SK-N-SH (cell line): ENCODE measurements at regions not wholly inside any gene's neighbourhood (a gene's known extent, or its start where the extent isn't known, plus 50 kb on each side); places are given as distances from the start of the nearest gene placed in this dataset.

ENCODE experiments used
- ELF1 ChIP-seq: IDR thresholded peaks from 2 replicates; pipeline ENCODE4 v1.4.0; 2012
- EP300 ChIP-seq, 2 experiments: IDR thresholded peaks; 2 replicates each; pipeline versions ENCODE4 v1.4.0 to v1.6.1; 2012; ENCODE audit warnings: borderline replicate concordance in 1 of 2, low read depth in 1 of 2, low read length in 1 of 2
- GABPA ChIP-seq: IDR thresholded peaks from 2 replicates; pipeline ENCODE4 v1.4.0; 2012; ENCODE audit warnings: low read depth, mild to moderate bottlenecking
- NRF1 ChIP-seq: IDR thresholded peaks from 2 replicates; pipeline ENCODE4 v1.6.1; 2012; ENCODE audit warnings: low read depth, mild to moderate bottlenecking, low read length
- POLR2AphosphoS5 ChIP-seq: IDR thresholded peaks from 2 replicates; pipeline ENCODE4 v1.6.1; 2012; ENCODE audit warnings: low read depth, low read length
- RAD21 ChIP-seq: IDR thresholded peaks from 2 replicates; pipeline ENCODE4 v1.6.1; 2012; ENCODE audit warnings: mild to moderate bottlenecking, low read length
- RXRA ChIP-seq: IDR thresholded peaks from 2 replicates; pipeline ENCODE4 v1.4.0; 2012; ENCODE audit warnings: low read depth, mild to moderate bottlenecking, borderline replicate concordance
- TAF1 ChIP-seq: IDR thresholded peaks from 2 replicates; pipeline ENCODE4 v1.6.1; 2012; ENCODE audit warnings: low read depth, mild to moderate bottlenecking, low read length, moderate library complexity, borderline replicate concordance
- TF ChIP-seq, protein P1 (sequence below): fragments of 200-600 bp; sonication (generic); IDR thresholded peaks from 2 replicates; pipeline ENCODE4 v1.6.1; 2017; ENCODE audit warnings: antibody characterized with exemption, mild to moderate bottlenecking, moderate library complexity
- TF ChIP-seq, protein P2 (sequence below): IDR thresholded peaks from 2 replicates; pipeline ENCODE4 v1.4.0; 2012; ENCODE audit warnings: low read depth, borderline replicate concordance
- TF ChIP-seq, protein P3 (sequence below): IDR thresholded peaks from 2 replicates; pipeline ENCODE4; 2012
- TF ChIP-seq, protein P4 (sequence below): fragments of 150-350 bp; IDR thresholded peaks from 2 replicates; pipeline ENCODE4 v1.6.1; 2017; ENCODE audit warnings: antibody characterized with exemption, low read length, low read depth, borderline replicate concordance
- TF ChIP-seq, protein P5 (sequence below): IDR thresholded peaks from 2 replicates; pipeline ENCODE4 v1.4.0; 2012; ENCODE audit warnings: low read depth, borderline replicate concordance
- TF ChIP-seq, protein P6 (sequence below): IDR thresholded peaks from 2 replicates; pipeline ENCODE4 v1.4.0; 2012; ENCODE audit warnings: low read depth

DNA sequence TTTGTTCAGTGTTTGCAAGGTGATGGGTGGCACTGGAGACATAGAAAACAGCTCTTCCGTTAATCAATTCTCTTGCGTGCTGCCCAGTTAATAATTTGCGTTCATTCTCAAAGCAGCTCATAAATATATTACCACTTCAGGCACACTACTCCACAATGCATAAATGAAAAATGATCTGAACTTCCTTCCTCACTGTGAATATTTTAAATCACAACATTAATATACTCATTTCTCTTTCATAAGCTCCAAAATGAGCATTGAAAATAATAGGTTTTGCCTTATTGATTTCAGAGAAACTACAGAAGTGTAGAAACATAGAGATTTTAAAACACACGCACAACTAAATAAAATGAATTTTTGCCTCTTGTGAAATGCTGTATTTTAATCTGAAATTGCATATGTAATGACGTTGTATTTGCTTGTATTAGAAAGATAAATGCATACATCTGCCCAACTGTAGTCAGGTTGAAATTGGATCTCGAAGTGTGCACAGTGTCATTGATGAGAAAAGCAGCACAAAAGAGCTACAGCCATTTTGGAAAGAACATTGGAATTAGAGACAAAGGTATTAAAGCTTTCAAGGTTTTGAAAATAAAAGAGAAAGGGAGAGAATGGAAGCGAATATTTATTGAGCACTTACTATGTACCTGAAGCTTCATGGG, 350.5 kb downstream of the LPIN1 start:
- TF ChIP-seq EP300 (IDR thresholded peaks at IDR 0.05; ENCODE audit: borderline replicate concordance in 1 of 2, low read depth in 1 of 2, low read length in 1 of 2) (no peak), GABPA (no peak), POLR2AphosphoS5 (no peak), NRF1 (no peak), RAD21 (no peak), RXRA (no peak), TAF1 (no peak), ELF1 (no peak)
- TF ChIP-seq, protein P1, sequence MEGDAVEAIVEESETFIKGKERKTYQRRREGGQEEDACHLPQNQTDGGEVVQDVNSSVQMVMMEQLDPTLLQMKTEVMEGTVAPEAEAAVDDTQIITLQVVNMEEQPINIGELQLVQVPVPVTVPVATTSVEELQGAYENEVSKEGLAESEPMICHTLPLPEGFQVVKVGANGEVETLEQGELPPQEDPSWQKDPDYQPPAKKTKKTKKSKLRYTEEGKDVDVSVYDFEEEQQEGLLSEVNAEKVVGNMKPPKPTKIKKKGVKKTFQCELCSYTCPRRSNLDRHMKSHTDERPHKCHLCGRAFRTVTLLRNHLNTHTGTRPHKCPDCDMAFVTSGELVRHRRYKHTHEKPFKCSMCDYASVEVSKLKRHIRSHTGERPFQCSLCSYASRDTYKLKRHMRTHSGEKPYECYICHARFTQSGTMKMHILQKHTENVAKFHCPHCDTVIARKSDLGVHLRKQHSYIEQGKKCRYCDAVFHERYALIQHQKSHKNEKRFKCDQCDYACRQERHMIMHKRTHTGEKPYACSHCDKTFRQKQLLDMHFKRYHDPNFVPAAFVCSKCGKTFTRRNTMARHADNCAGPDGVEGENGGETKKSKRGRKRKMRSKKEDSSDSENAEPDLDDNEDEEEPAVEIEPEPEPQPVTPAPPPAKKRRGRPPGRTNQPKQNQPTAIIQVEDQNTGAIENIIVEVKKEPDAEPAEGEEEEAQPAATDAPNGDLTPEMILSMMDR: no peak
- TF ChIP-seq, protein P2, sequence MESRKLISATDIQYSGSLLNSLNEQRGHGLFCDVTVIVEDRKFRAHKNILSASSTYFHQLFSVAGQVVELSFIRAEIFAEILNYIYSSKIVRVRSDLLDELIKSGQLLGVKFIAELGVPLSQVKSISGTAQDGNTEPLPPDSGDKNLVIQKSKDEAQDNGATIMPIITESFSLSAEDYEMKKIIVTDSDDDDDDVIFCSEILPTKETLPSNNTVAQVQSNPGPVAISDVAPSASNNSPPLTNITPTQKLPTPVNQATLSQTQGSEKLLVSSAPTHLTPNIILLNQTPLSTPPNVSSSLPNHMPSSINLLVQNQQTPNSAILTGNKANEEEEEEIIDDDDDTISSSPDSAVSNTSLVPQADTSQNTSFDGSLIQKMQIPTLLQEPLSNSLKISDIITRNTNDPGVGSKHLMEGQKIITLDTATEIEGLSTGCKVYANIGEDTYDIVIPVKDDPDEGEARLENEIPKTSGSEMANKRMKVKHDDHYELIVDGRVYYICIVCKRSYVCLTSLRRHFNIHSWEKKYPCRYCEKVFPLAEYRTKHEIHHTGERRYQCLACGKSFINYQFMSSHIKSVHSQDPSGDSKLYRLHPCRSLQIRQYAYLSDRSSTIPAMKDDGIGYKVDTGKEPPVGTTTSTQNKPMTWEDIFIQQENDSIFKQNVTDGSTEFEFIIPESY: no peak
- TF ChIP-seq, protein P3, sequence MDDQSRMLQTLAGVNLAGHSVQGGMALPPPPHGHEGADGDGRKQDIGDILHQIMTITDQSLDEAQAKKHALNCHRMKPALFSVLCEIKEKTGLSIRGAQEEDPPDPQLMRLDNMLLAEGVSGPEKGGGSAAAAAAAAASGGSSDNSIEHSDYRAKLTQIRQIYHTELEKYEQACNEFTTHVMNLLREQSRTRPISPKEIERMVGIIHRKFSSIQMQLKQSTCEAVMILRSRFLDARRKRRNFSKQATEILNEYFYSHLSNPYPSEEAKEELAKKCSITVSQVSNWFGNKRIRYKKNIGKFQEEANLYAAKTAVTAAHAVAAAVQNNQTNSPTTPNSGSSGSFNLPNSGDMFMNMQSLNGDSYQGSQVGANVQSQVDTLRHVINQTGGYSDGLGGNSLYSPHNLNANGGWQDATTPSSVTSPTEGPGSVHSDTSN: no peak
- TF ChIP-seq, protein P4, sequence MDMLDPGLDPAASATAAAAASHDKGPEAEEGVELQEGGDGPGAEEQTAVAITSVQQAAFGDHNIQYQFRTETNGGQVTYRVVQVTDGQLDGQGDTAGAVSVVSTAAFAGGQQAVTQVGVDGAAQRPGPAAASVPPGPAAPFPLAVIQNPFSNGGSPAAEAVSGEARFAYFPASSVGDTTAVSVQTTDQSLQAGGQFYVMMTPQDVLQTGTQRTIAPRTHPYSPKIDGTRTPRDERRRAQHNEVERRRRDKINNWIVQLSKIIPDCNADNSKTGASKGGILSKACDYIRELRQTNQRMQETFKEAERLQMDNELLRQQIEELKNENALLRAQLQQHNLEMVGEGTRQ: no peak
- TF ChIP-seq, protein P5, sequence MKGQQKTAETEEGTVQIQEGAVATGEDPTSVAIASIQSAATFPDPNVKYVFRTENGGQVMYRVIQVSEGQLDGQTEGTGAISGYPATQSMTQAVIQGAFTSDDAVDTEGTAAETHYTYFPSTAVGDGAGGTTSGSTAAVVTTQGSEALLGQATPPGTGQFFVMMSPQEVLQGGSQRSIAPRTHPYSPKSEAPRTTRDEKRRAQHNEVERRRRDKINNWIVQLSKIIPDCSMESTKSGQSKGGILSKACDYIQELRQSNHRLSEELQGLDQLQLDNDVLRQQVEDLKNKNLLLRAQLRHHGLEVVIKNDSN: no peak
- TF ChIP-seq, protein P6, sequence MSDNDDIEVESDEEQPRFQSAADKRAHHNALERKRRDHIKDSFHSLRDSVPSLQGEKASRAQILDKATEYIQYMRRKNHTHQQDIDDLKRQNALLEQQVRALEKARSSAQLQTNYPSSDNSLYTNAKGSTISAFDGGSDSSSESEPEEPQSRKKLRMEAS: no peak
